HG03565 (cell line): ENCODE measurements at regions not wholly inside any gene's neighbourhood (a gene's known extent, or its start where the extent isn't known, plus 50 kb on each side); places are given as distances from the start of the nearest gene placed in this dataset.
"Not testable (repeated sequence)": the region's sequence is repeated elsewhere in the genome, so short reads cannot be mapped to it uniquely, and the experiment has no call there.

ENCODE experiments used
- ATAC-seq: cut with Tn5 transposase; IDR thresholded peaks from one replicate; pipeline ENCODE4 v1.9.1; 2021; ENCODE audit warnings: mild to moderate bottlenecking, moderate library complexity; ENCODE audit not compliant: unreplicated experiment

- no peak for ATAC-seq
Observed at GRCh38 chr5:128782446-128782845, 182.8 kb upstream of the SLC27A6 start.

GRCh38 chr5:128784726-128785125, 180.6 kb upstream of the SLC27A6 start:
- no peak for ATAC-seq

GRCh38 chr5:128791312-128791711, 174.0 kb upstream of the SLC27A6 start:
- ATAC-seq: peak; percentile 47

DNA sequence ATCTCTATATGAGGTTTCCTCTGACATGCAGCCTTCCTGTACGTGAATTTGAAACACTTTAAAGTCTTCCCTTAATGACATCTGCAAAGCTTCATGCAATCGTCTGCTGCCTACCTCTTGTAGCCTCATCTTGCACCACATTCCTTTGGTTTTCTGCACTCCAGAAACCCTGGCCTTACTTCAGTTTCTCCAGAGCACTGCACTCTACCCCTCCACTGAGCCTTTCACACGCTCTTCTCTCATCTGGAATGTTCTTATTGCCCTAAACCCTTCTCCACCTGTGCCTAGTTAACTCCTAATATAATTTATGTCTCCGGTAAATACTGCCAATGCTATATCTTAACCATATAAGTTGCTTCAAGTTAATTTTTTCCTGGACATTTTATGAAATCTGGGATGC, 168.8 kb upstream of the SLC27A6 start:
- ATAC-seq: no peak

DNA sequence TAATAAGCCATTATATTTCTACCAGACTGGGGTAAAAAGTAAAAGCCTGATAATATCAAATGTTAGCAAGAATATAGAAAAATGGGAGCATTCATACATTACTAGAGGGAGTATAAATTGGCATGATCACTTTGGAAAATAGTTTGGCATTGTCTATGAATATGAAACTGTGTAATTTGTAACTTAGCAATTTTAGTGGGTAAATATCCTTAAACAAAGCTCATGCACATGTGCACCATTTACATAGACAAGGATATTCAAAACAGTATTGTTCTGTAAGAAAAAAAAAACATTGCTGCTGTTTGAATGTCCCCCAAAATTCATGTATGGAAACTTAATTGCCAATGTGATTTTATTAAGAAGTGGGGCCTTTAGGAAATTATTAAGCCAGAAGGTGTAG, 166.4 kb upstream of the SLC27A6 start:
- no peak for ATAC-seq

DNA sequence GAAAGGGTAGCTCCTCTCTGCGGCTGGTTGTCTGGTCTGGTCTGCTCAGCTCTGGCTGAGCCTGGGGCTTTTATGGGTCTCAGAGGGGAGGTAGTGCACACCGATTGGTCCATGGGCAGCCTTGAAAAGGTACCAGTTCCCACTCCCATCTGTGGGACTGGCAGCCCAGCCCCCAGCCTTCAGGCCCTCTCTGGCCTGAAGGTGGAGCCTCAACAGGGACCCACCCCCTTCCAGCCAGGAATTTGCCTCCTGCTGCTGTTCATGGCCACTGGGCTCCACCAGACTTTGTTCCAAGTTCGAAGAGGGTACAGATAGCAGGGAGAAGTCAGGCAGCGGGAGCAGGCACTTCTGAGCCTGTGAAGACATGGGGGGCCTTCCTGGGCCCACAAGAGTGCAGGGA, 165.3 kb upstream of the SLC27A6 start:
- no peak for ATAC-seq

- ATAC-seq: no peak
Observed at GRCh38 chr5:128800377-128800776, 164.9 kb upstream of the SLC27A6 start.

DNA sequence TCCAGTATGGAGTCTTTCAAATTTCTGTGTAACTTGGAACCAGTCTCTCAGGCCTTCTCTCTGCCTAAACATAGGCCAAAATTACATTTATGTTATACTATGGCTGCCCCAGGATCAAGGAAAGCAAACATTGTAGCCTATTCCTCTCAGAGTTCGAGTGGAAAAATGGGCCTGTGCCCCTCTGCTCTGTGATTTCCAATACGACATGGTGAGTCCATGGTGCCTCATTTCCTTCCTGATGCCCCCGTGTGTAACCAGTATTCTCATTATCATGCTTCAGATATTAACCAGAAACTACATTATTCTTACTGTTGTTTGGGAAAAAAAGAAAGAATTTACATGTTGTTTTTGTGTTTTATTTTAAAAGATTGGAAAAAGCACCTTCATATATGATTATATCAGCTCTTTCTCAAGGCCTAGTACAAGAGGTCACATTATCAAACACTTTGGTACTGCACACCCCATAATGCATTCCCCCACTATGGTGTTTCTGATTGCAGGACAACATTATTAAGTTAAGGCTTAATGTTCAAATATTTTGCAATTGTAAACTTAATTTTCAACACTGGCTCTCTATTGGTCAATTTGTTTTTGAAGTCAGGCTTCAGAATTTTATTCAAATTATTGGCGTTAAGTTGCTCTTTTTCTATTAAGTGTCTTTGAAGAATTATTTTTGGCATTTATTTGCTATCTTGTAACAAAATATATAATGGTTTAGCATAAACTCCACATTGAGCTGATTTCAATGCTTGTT, 151.8 kb upstream of the SLC27A6 start:
- ATAC-seq: no peak

DNA sequence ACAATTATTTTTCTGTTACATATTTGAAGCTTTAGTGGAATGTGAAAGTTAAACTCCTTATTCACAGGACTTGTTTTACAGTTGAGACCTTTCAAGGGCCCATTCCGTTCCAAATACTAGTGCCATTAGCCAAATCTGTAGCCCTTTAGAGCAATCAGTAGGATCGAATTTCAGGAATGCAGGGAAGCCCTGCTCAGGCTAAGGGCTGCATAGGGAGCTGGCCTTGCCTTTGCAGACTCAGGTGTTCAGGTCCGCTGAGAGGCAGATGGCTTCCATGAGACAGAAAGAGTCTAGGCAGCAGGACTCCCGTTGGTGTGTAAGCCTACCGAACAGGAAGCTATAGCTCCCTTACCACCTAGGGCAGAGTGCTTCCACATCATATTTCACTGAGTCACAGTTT, 150.1 kb upstream of the SLC27A6 start:
- ATAC-seq: no peak

GRCh38 chr5:128825826-128826225, 139.5 kb upstream of the SLC27A6 start:
- ATAC-seq: no peak

GRCh38 chr5:128826275-128826674, 139.0 kb upstream of the SLC27A6 start:
- no peak for ATAC-seq

- ATAC-seq: no peak
Observed at GRCh38 chr5:128836571-128836970, 128.7 kb upstream of the SLC27A6 start.

- no peak for ATAC-seq
Observed at GRCh38 chr5:128838623-128839022, 126.7 kb upstream of the SLC27A6 start.

DNA sequence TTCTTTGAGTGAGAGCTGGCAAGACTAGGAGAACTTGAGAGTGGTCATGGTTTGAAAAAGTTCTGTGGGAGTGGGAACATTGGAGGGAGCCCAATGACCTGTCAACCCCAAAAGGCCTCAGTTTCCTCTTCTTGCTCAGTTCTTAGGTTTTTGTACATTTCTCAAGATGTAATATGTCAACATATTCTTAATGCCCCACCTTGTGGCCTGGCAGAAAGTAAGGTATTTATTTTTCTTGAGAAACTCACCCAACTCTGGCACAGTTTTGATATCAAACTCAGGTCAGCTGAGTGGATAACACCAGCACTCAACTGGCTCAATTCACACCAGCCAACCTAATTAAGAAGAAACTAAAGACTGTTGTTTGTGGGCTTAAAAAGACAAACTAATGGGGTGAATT, 123.0 kb upstream of the SLC27A6 start:
- no peak for ATAC-seq

DNA sequence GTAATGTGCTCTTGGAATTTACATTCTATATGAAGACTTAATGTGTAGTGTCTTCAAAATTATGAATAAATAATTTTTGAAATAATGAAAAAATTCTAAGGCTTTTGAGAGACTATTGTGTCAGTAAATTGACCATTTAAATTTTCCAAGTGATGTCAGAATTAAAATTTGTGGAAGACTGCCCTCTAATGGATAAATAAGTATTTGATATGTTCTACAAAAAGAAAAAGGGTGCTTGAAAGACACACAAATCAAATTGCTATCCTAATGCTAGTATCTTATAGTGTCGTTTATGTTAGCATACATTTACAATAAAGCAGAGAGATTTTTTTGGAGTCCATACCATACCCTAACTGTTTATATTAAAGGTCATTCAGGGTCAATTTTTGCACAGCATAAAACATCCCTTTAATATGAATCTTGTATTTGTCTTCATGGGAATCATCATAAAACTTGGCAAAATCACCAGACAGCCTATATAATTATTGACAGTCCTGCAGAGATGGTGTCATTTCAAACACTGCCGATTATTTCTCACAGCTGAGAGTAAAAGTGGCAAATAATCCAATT, 120.8 kb upstream of the SLC27A6 start:
- ATAC-seq: no peak

DNA sequence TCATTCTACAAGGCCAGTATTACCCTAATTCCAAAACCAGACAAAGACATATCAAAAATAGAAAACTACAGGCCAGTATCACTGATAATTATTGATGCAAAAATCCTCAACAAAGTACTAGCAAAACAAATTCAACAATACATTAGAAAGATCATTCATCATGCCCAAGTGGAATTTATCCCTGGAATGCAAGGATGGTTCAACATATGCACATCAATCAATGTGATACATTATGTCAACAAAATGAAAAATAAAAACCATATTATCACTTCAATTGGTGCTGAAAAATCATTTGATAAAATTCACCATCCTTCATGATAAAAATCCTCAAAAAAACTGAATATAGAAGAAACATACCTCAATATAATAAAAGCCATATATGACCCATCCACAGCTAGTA, 115.2 kb upstream of the SLC27A6 start:
- ATAC-seq: no peak

DNA sequence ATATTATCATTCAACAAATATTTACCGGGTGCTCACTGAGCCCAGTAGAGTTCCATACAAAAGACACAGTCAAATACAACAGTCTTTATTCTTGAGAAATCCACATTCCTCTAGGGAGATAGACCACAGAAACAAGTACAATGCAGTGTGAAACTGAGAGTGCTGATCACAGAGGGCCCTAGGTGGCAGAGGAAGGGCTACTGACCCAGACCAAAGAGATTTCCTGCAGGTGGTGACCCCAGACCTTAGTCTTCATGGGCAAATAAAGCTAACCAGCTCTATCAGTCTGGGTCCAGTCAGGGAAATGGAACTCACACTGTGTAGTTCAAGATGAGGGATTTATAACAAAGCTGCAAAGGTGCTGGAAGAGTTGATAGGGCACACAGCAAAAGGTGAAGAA, 110.4 kb upstream of the SLC27A6 start:
- ATAC-seq: no peak

DNA sequence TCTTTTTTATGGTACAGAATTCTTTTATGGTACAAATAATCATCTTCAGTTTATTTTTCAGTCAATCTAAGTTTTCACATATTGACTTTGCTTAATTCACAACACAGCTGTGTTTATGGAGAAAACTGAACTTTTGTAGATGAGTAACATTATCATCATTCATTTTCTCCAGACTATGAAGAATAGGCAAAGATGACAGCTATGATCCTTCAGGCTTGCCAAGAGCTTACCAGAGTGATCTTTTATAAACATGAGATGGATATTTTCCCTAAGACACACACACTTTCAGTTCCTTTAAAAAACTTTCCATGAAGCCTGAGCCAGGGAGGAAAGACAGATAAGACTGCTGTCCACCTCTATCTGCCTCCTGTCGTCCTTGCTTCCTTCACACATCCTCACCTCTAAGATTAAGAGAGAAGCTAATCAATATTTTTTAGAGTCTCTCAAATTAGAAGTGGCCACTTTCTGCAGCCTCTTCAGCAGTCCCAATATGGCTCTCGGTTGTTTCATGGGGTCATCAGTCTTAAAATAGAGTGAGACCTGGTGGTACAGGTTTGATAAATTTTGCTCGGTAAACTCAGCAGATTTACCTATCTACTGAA, 108.1 kb upstream of the SLC27A6 start:
- no peak for ATAC-seq

GRCh38 chr5:128858995-128859394, 106.3 kb upstream of the SLC27A6 start:
- ATAC-seq: no peak

DNA sequence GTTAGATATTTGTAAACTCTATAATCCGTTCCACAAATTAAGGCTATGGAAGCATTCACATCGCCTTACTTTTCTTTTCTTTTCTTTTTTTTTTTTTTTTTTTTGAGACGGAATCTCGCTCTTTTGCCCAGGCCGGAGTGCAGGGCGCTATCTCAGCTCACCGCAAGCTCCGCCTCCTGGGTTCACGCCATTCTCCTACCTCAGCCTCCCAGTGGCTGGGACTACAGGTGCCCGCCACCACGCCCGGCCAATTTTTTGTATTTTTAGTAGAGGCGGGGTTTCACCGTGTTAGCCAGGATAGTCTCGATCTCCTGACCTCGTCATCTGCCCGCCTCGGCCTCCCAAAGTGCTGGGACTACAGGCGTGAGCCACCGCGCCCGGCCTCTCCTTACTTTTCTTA, 104.1 kb upstream of the SLC27A6 start:
- ATAC-seq: not testable (repeated sequence)

DNA sequence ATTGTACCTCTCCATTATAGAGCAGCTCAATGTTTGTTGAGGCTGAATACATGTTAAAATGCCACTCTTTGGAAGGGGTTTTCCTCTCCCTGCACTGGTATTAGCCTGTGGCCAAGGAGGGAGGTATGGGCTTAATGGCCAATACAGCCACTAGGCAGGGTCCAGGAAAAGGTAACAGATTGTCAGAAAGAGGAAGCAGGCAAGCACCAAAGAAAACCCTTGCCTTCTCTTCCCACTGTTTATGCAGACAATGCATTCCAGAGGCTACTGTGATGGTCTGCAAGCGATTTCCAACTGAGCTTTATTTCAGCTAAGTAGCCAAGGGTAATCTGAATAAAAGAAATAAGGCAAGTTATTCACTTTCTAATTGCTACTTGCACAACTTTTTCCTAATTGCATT, 95.3 kb upstream of the SLC27A6 start:
- ATAC-seq: no peak

- no peak for ATAC-seq
Observed at GRCh38 chr5:128870373-128870772, 94.9 kb upstream of the SLC27A6 start.
